GM19240 (cell line): ENCODE measurements at regions not wholly inside any gene's neighbourhood (a gene's known extent, or its start where the extent isn't known, plus 50 kb on each side); places are given as distances from the start of the nearest gene placed in this dataset.
"Not testable (repeated sequence)": the region's sequence is repeated elsewhere in the genome, so short reads cannot be mapped to it uniquely, and the experiment has no call there.

Experiments
- DNase-seq: peaks from one replicate; pipeline ENCODE4 v3.0.0; 2011; ENCODE audit warnings: low spot score; ENCODE audit not compliant: insufficient read length

- no peak for DNase-seq
These were observed 90.8 kb upstream of the DAAM1 start for GRCh38 chr14:59097681-59098080.

GRCh38 chr14:59098377-59098776 is 90.1 kb upstream of the DAAM1 start:
- DNase-seq, result no peak

GRCh38 chr14:59100205-59100604 is 88.3 kb upstream of the DAAM1 start:
- no peak for DNase-seq

- DNase-seq, result no peak
These were observed 87.0 kb upstream of the DAAM1 start for GRCh38 chr14:59101476-59101875.

- DNase-seq, result no peak
These were observed 85.1 kb upstream of the DAAM1 start for GRCh38 chr14:59103396-59103795.

- no peak for DNase-seq
These were observed 80.6 kb upstream of the DAAM1 start for GRCh38 chr14:59107819-59108218.

- DNase-seq, result no peak
These were observed 71.5 kb upstream of the DAAM1 start for GRCh38 chr14:59116984-59117415.

- no peak for DNase-seq
These were observed 70.5 kb upstream of the DAAM1 start for GRCh38 chr14:59117754-59118528.

GRCh38 chr14:59120921-59121320 is 67.5 kb upstream of the DAAM1 start:
- no peak for DNase-seq

GRCh38 chr14:59123531-59123930 is 64.9 kb upstream of the DAAM1 start:
- no peak for DNase-seq

- DNase-seq, result no peak
These were observed 64.5 kb upstream of the DAAM1 start for GRCh38 chr14:59123975-59124374.

- no peak for DNase-seq
These were observed 63.3 kb upstream of the DAAM1 start for GRCh38 chr14:59125156-59125555.

GRCh38 chr14:59126714-59127436 is 61.6 kb upstream of the DAAM1 start:
- DNase-seq, result no peak

- no peak for DNase-seq
These were observed 61.1 kb upstream of the DAAM1 start for GRCh38 chr14:59127437-59127732.

- no peak for DNase-seq
These were observed 58.0 kb upstream of the DAAM1 start for GRCh38 chr14:59130462-59130861.

GRCh38 chr14:59131938-59132795 is 56.3 kb upstream of the DAAM1 start:
- DNase-seq, result no peak

- no peak for DNase-seq
These were observed 55.5 kb upstream of the DAAM1 start for GRCh38 chr14:59132796-59133494.

GRCh38 chr14:59133709-59134108 is 54.8 kb upstream of the DAAM1 start:
- no peak for DNase-seq

- DNase-seq, result no peak
These were observed 54.2 kb upstream of the DAAM1 start for GRCh38 chr14:59134307-59134706.

- DNase-seq, result no peak
These were observed 51.2 kb upstream of the DAAM1 start for GRCh38 chr14:59137256-59137655.

- not testable (repeated sequence) for DNase-seq
These were observed 49.9 kb upstream of the DAAM1 start for GRCh38 chr14:59138576-59138975.
